ENCODE measurements at regions not wholly inside any gene's neighbourhood (a gene's known extent, or its start where the extent isn't known, plus 50 kb on each side); places are given as distances from the start of the nearest gene placed in this dataset.

DNA sequence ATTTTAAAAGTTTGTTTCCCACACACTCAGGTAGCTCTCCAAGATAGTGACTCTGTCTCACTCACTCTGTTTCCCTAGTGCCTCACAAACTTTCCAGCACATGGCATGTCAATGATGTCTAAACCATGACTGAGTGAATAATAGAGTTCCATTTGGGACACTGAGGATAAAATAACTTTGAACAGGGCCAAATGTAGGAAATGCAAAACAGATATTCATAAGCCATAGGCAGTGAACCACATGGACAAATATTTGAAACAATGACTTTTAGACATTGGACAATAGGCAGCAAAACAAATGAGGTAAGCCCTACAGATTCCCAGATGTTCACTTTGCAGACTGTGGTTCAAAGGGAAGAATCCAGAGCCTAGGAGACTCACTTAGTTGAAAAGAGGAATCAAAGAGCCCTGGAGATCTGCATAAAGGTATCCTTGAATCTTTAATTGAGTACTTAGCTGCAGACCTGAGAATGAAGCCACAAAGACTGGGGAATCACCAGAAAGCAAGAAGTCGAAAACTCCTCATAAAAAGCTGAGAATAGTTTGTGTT, 173.3 kb downstream of the FAM76B start:
- no peak overlapping the region for H3K14ac ChIP-seq (ENCODE audit: insufficient read depth, low read length)
- no peak overlapping the region for H3K18ac ChIP-seq (ENCODE audit: insufficient read length, low read depth, low read length)
- no peak overlapping the region for H3K4ac ChIP-seq (ENCODE audit: low read depth, low read length)
- Mint-ChIP-seq H3K27me3 (ENCODE audit: low read depth) (no peaks in the 10 kb centered on the region), H3K9me3 (peaks cover 6% of the 10 kb centered on the region in 2 experiments), H3K4me1 (peaks cover 8% of the 10 kb centered on the region in 2 experiments), H3K27ac (no peak overlapping the region), H3K4me3 (no peak overlapping the region), H3K36me3 (ENCODE audit: insufficient read depth in 1 of 3, low read depth in 3 of 3) (peaks cover 0 to 5% (median 2%) of the 10 kb centered on the region in 3 experiments; a peak in 2 of 7 replicates)
- TF ChIP-seq, protein P1, sequence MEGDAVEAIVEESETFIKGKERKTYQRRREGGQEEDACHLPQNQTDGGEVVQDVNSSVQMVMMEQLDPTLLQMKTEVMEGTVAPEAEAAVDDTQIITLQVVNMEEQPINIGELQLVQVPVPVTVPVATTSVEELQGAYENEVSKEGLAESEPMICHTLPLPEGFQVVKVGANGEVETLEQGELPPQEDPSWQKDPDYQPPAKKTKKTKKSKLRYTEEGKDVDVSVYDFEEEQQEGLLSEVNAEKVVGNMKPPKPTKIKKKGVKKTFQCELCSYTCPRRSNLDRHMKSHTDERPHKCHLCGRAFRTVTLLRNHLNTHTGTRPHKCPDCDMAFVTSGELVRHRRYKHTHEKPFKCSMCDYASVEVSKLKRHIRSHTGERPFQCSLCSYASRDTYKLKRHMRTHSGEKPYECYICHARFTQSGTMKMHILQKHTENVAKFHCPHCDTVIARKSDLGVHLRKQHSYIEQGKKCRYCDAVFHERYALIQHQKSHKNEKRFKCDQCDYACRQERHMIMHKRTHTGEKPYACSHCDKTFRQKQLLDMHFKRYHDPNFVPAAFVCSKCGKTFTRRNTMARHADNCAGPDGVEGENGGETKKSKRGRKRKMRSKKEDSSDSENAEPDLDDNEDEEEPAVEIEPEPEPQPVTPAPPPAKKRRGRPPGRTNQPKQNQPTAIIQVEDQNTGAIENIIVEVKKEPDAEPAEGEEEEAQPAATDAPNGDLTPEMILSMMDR (conservative IDR thresholded peaks at IDR 0.05) = no peak
- no CpG with 5 or more reads among the region's 1 CpG for WGBS (ENCODE audit: extremely low coverage, insufficient read length, low lambda C conversion rate)
- H3K23me2 ChIP-seq (ENCODE audit: insufficient read length, low read depth, low read length, poor library complexity, severe bottlenecking) = no peaks in the 10 kb centered on the region
- H2AFZ ChIP-seq (ENCODE audit: low read length) = no peak overlapping the region
- no peak overlapping the region for H4K91ac ChIP-seq (ENCODE audit: insufficient read length, low read depth, low read length)
- no peak overlapping the region for H2AK5ac ChIP-seq (ENCODE audit: insufficient read length, low read length)
- H3T11ph ChIP-seq (ENCODE audit: low read length) = no peak overlapping the region
- H2BK120ac ChIP-seq (ENCODE audit: low read depth, low read length, poor library complexity, severe bottlenecking) = no peak overlapping the region
- H3K27ac ChIP-seq (ENCODE audit: insufficient read length, low read depth, low read length) = no peak overlapping the region
- no peaks in the 10 kb centered on the region for H3K4me1 ChIP-seq (ENCODE audit: insufficient read depth, low read length)
- no peak for DNase-seq
- no peaks in the 10 kb centered on the region for H3K79me1 ChIP-seq (ENCODE audit: insufficient read depth, low read depth, low read length, poor library complexity, severe bottlenecking)
- no peak overlapping the region for H2BK12ac ChIP-seq (ENCODE audit: insufficient read length, low read depth, low read length)
- no peak overlapping the region for H4K5ac ChIP-seq (ENCODE audit: insufficient read length, low read depth, low read length)
- H4K20me1 ChIP-seq (ENCODE audit: control insufficient read depth, insufficient read depth, insufficient read length) = no peaks in the 10 kb centered on the region
- no peak overlapping the region for H3K4me2 ChIP-seq (ENCODE audit: insufficient read depth, insufficient read length, low read length)
- H3K9me3 ChIP-seq (ENCODE audit: control insufficient read depth, low read depth, low read length) = no peaks in the 10 kb centered on the region
- no peak overlapping the region for H2BK15ac ChIP-seq (ENCODE audit: low read depth, low read length)
- no peaks in the 10 kb centered on the region for H3K79me2 ChIP-seq (ENCODE audit: insufficient read depth, low read length)
- H3K9ac ChIP-seq (ENCODE audit: extremely low read depth, insufficient read length, low read length) = no peak overlapping the region
- no peak overlapping the region for H4K8ac ChIP-seq (replicated peaks; ENCODE audit: insufficient read length, low read depth, low read length)
- no peak overlapping the region for H2BK20ac ChIP-seq (ENCODE audit: low read depth, low read length, poor library complexity, severe bottlenecking)
- H2BK5ac ChIP-seq (ENCODE audit: insufficient read length, low read length) = no peak overlapping the region
- no peaks in the 10 kb centered on the region for H3K27me3 ChIP-seq (ENCODE audit: insufficient read depth, low read length)
- no peak overlapping the region for H3K23ac ChIP-seq (ENCODE audit: insufficient read length, low read depth, low read length)
- H3K56ac ChIP-seq (ENCODE audit: insufficient read length, low read depth, low read length) = no peak overlapping the region
